ENCODE measurements at regions not wholly inside any gene's neighbourhood (a gene's known extent, or its start where the extent isn't known, plus 50 kb on each side); places are given as distances from the start of the nearest gene placed in this dataset.

- no peak overlapping the region for H3K4me2 ChIP-seq (ENCODE audit: low read depth, low read length)
- H3K36me3 ChIP-seq (ENCODE audit: control insufficient read depth, insufficient read depth, low read length): no peaks in the 10 kb centered on the region
- H2BK120ac ChIP-seq (ENCODE audit: low read depth, low read length): no peak overlapping the region
- H3K4me1 ChIP-seq (ENCODE audit: control insufficient read depth, insufficient read depth, low read length): no peaks in the 10 kb centered on the region
- no peak overlapping the region for H3K27ac ChIP-seq (ENCODE audit: insufficient read depth, low read length)
- peaks cover 2% of the 10 kb centered on the region; the same call in 1 of the 2 replicates for H3K9me3 ChIP-seq (ENCODE audit: control insufficient read depth, insufficient read depth, low read length)
- no peak overlapping the region for H4K8ac ChIP-seq (ENCODE audit: low read depth in 2 of 2, low read length in 2 of 2)
- H2BK5ac ChIP-seq (ENCODE audit: low read depth, low read length, poor library complexity, severe bottlenecking): no peak overlapping the region
- H4K20me1 ChIP-seq (ENCODE audit: insufficient read depth, low read length): no peaks in the 10 kb centered on the region
- no TSS peak for BruUV-seq (replicated peaks)
- WGBS, 2 experiments (ENCODE audit: extremely low coverage in 2 of 2, insufficient read length in 1 of 2): no CpG with 5 or more reads among the region's 1 CpG
- H3K14ac ChIP-seq (replicated peaks; ENCODE audit: low read depth, low read length): no peak overlapping the region
- ATAC-seq (ENCODE audit: low read depth) (no peak), DNase-seq (no peak)
- H2AK5ac ChIP-seq (ENCODE audit: low read depth, low read length): no peak overlapping the region
- H2BK20ac ChIP-seq (ENCODE audit: low read depth, low read length): no peak overlapping the region
- H3K4ac ChIP-seq (ENCODE audit: low read depth, low read length): no peak overlapping the region
- H2BK15ac ChIP-seq (ENCODE audit: low read depth, low read length): no peak overlapping the region
- no peaks in the 10 kb centered on the region for H3K9me1 ChIP-seq (ENCODE audit: insufficient read depth, low read length)
- intact Hi-C loops (cut with micrococcal nuclease): no loop called here
- no peak overlapping the region for H2AK9ac ChIP-seq (replicated peaks; ENCODE audit: low read depth, low read length, poor library complexity)
- H4K91ac ChIP-seq (ENCODE audit: insufficient read depth, low read depth, low read length): no peak overlapping the region
- H3K18ac ChIP-seq (ENCODE audit: low read depth, low read length): no peak overlapping the region
- H2AFZ ChIP-seq (replicated peaks; ENCODE audit: low read length, poor library complexity): no peak overlapping the region
- POLR2A ChIA-PET (ENCODE audit: unreplicated experiment): no interaction called here
- no peak overlapping the region for H3K9ac ChIP-seq (ENCODE audit: low read depth, low read length)
- in situ Hi-C loops (cut with MboI; ENCODE audit: low sequenced_read_pairs): no loop called here
- H3K27me3 ChIP-seq (ENCODE audit: control insufficient read depth, insufficient read depth, low read length): no peaks in the 10 kb centered on the region
- dilution Hi-C loops (cut with HindIII; ENCODE audit: low sequenced_read_pairs, unreplicated experiment): no loop called here
- no peak overlapping the region for H3K23ac ChIP-seq (ENCODE audit: low read depth, low read length)
- CTCF ChIA-PET: no interaction called here
- no peak overlapping the region for H3K4me3 ChIP-seq (ENCODE audit: insufficient read depth, low read depth, low read length)
- no peaks in the 10 kb centered on the region for H3K79me1 ChIP-seq (ENCODE audit: low read depth in 1 of 2, low read length in 2 of 2)
- H4K5ac ChIP-seq (ENCODE audit: low read depth, low read length): no peak overlapping the region
- TF ChIP-seq MAFK (IDR thresholded peaks at IDR 0.05; ENCODE audit: low read depth, low read length) (no peak), MXI1 (IDR thresholded peaks at IDR 0.05; ENCODE audit: borderline replicate concordance, low read depth, low read length) (no peak), CHD1 (IDR thresholded peaks at IDR 0.05; ENCODE audit: low read depth, low read length) (no peak), RCOR1 (IDR thresholded peaks at IDR 0.05; ENCODE audit: insufficient replicate concordance, low read length) (no peak), USF2 (IDR thresholded peaks at IDR 0.05; ENCODE audit: low read depth, low read length) (no peak), FOS (IDR thresholded peaks at IDR 0.05; ENCODE audit: low read depth, low read length) (no peak), RFX5 (IDR thresholded peaks at IDR 0.05; ENCODE audit: low read depth, low read length) (no peak), CEBPB (IDR thresholded peaks at IDR 0.05; ENCODE audit: low read depth, low read length) (no peak), SMC3 (IDR thresholded peaks at IDR 0.05; ENCODE audit: low read depth, low read length) (no peak), MAZ (IDR thresholded peaks at IDR 0.05; ENCODE audit: borderline replicate concordance, low read depth, low read length) (no peak), NFE2L2 (IDR thresholded peaks at IDR 0.05; ENCODE audit: low read depth, low read length) (no peak), RAD21 (IDR thresholded peaks at IDR 0.05; ENCODE audit: low read length) (no peak), POLR2A (IDR thresholded peaks at IDR 0.05; ENCODE audit: low read depth, low read length) (no peak), CTCF (conservative IDR thresholded peaks at IDR 0.05; ENCODE audit: low read depth, low read length) (no peak)
- H3K56ac ChIP-seq (ENCODE audit: extremely low read depth, insufficient read depth, low read length): no peak overlapping the region
Observed at GRCh38 chr9:23606107-23606506, 219.9 kb downstream of the ELAVL2 start.

Measured in IMR-90 (cell line).